SK-N-SH (cell line): ENCODE measurements at regions not wholly inside any gene's neighbourhood (a gene's known extent, or its start where the extent isn't known, plus 50 kb on each side); places are given as distances from the start of the nearest gene placed in this dataset.

Experiments
- CHD2 ChIP-seq: fragments of 150-350 bp; IDR thresholded peaks from 2 replicates; pipeline ENCODE4 v1.6.1; 2018; ENCODE audit warnings: low read length; ENCODE audit not compliant: partially characterized antibody
- POLR2AphosphoS5 ChIP-seq: IDR thresholded peaks from 2 replicates; pipeline ENCODE4 v1.6.1; 2012; ENCODE audit warnings: low read depth, low read length
- YY1 ChIP-seq: IDR thresholded peaks from 2 replicates; pipeline ENCODE4 v1.4.0; 2012; ENCODE audit warnings: low read depth, mild to moderate bottlenecking

GRCh38 chrX:16516232-16516876 is 133.6 kb upstream of the S100G start:
- TF ChIP-seq YY1: no peak
- no peak for TF ChIP-seq CHD2
- no peak for TF ChIP-seq POLR2AphosphoS5
